ENCODE measurements at regions not wholly inside any gene's neighbourhood (a gene's known extent, or its start where the extent isn't known, plus 50 kb on each side); places are given as distances from the start of the nearest gene placed in this dataset.
"Not testable (repeated sequence)": the region's sequence is repeated elsewhere in the genome, so short reads cannot be mapped to it uniquely, and the experiment has no call there.

GRCh38 chr5:6078881-6079280, 299.5 kb downstream of the MED10 start:
- no peak overlapping the region for H3K4me3 Mint-ChIP-seq
- H3K27me3 Mint-ChIP-seq: no peaks in the 10 kb centered on the region
- H3K36me3 Mint-ChIP-seq: no peaks in the 10 kb centered on the region
- H3K9me3 Mint-ChIP-seq: peaks cover 0 to 6% of the 10 kb centered on the region in 2 donors
- H3K4me1 Mint-ChIP-seq: no peaks in the 10 kb centered on the region
- DNase-seq (no peak), ATAC-seq (replicated peaks) (no peak)
- no peak overlapping the region for H3K27ac Mint-ChIP-seq

- Mint-ChIP-seq H3K4me1 (no peaks in the 10 kb centered on the region), H3K9me3 (peaks cover 0 to 10% of the 10 kb centered on the region in 2 donors), H3K36me3 (no peaks in the 10 kb centered on the region)
Measured at GRCh38 chr5:6076341-6077239, 301.8 kb downstream of the MED10 start.

GRCh38 chr5:6072488-6072887, 305.9 kb downstream of the MED10 start:
- H3K27ac Mint-ChIP-seq; DNase-seq; H3K27me3 Mint-ChIP-seq; H3K4me1 Mint-ChIP-seq; H3K9me3 Mint-ChIP-seq; ATAC-seq (replicated peaks); H3K4me3 Mint-ChIP-seq; H3K36me3 Mint-ChIP-seq: not testable (repeated sequence)

More at GRCh38 chr5:6076341-6077239, 301.8 kb downstream of the MED10 start:
- H3K27me3 Mint-ChIP-seq: no peaks in the 10 kb centered on the region
- H3K27ac Mint-ChIP-seq: no peak overlapping the region
- DNase-seq (no peak), ATAC-seq (replicated peaks) (no peak)
- H3K4me3 Mint-ChIP-seq: no peak overlapping the region

GRCh38 chr5:6069496-6070185, 308.7 kb downstream of the MED10 start:
- Mint-ChIP-seq H3K36me3 (no peaks in the 10 kb centered on the region), H3K27me3 (no peaks in the 10 kb centered on the region), H3K4me1 (no peaks in the 10 kb centered on the region), H3K4me3 (no peak overlapping the region), H3K9me3 (peaks cover 0 to 5% of the 10 kb centered on the region in 2 donors), H3K27ac (no peak overlapping the region)
- ATAC-seq (replicated peaks): no peak
- DNase-seq: no peak

- Mint-ChIP-seq H3K27ac (no peak overlapping the region), H3K9me3 (peaks cover 0 to 2% of the 10 kb centered on the region in 2 donors), H3K4me1 (no peaks in the 10 kb centered on the region), H3K36me3 (no peaks in the 10 kb centered on the region), H3K4me3 (no peak overlapping the region), H3K27me3 (no peaks in the 10 kb centered on the region)
- ATAC-seq (replicated peaks): no peak
- DNase-seq: no peak
Measured at GRCh38 chr5:6066016-6066415, 312.3 kb downstream of the MED10 start.

GRCh38 chr5:6059137-6059800, 319.1 kb downstream of the MED10 start:
- no peaks in the 10 kb centered on the region for H3K27me3 Mint-ChIP-seq
- H3K9me3 Mint-ChIP-seq: no peaks in the 10 kb centered on the region
- no peak for ATAC-seq (replicated peaks)
- no peak overlapping the region for H3K27ac Mint-ChIP-seq
- no peaks in the 10 kb centered on the region for H3K4me1 Mint-ChIP-seq
- H3K4me3 Mint-ChIP-seq: no peak overlapping the region
- no peaks in the 10 kb centered on the region for H3K36me3 Mint-ChIP-seq
- DNase-seq: no peak

- no peaks in the 10 kb centered on the region for H3K9me3 Mint-ChIP-seq
- H3K36me3 Mint-ChIP-seq: no peaks in the 10 kb centered on the region
- no peak overlapping the region for H3K27ac Mint-ChIP-seq
- H3K27me3 Mint-ChIP-seq: no peaks in the 10 kb centered on the region
- no peak for ATAC-seq (replicated peaks)
- no peak overlapping the region for H3K4me3 Mint-ChIP-seq
- no peaks in the 10 kb centered on the region for H3K4me1 Mint-ChIP-seq
- no peak for DNase-seq
Measured at GRCh38 chr5:6058055-6058715, 320.2 kb downstream of the MED10 start.

- H3K4me3 Mint-ChIP-seq: no peak overlapping the region
- H3K9me3 Mint-ChIP-seq: peaks cover 0 to 1% of the 10 kb centered on the region in 2 donors
- H3K27ac Mint-ChIP-seq: no peak overlapping the region
- H3K36me3 Mint-ChIP-seq: no peaks in the 10 kb centered on the region
- peaks cover 4 to 5% of the 10 kb centered on the region in 2 donors for H3K27me3 Mint-ChIP-seq
- ATAC-seq (replicated peaks) (no peak), DNase-seq (no peak)
- H3K4me1 Mint-ChIP-seq: no peaks in the 10 kb centered on the region
Measured at GRCh38 chr5:6056280-6056679, 322.1 kb downstream of the MED10 start.

- no peak overlapping the region for H3K27ac Mint-ChIP-seq
- DNase-seq: no peak
- H3K9me3 Mint-ChIP-seq: peaks cover 3 to 6% of the 10 kb centered on the region in 2 donors
- no peak overlapping the region for H3K4me3 Mint-ChIP-seq
- H3K27me3 Mint-ChIP-seq: peaks cover 4 to 5% of the 10 kb centered on the region in 2 donors
- no peaks in the 10 kb centered on the region for H3K4me1 Mint-ChIP-seq
- no peak for ATAC-seq (replicated peaks)
- H3K36me3 Mint-ChIP-seq: no peaks in the 10 kb centered on the region
Measured at GRCh38 chr5:6049662-6050061, 328.7 kb downstream of the MED10 start.

- Mint-ChIP-seq H3K27me3 (peaks cover 4 to 9% of the 10 kb centered on the region in 2 donors), H3K4me1 (no peaks in the 10 kb centered on the region), H3K4me3 (no peak overlapping the region)
Measured at GRCh38 chr5:6048746-6049145, 329.6 kb downstream of the MED10 start.

GRCh38 chr5:6046296-6046967, 331.9 kb downstream of the MED10 start:
- Mint-ChIP-seq H3K4me1 (no peaks in the 10 kb centered on the region), H3K9me3 (peaks cover 2 to 6% of the 10 kb centered on the region in 2 donors), H3K27me3 (peaks cover 0 to 6% of the 10 kb centered on the region in 2 donors), H3K27ac (no peak overlapping the region), H3K36me3 (no peaks in the 10 kb centered on the region), H3K4me3 (no peak overlapping the region)
- DNase-seq (no peak), ATAC-seq (replicated peaks) (no peak)

More at GRCh38 chr5:6048746-6049145, 329.6 kb downstream of the MED10 start:
- DNase-seq: no peak
- ATAC-seq (replicated peaks): no peak
- no peak overlapping the region for H3K27ac Mint-ChIP-seq
- peaks cover 3 to 6% of the 10 kb centered on the region in 2 donors for H3K9me3 Mint-ChIP-seq
- H3K36me3 Mint-ChIP-seq: no peaks in the 10 kb centered on the region

GRCh38 chr5:6043491-6044310, 334.6 kb downstream of the MED10 start:
- H3K4me3 Mint-ChIP-seq: no peak overlapping the region
- DNase-seq (no peak), ATAC-seq (replicated peaks) (no peak)
- H3K9me3 Mint-ChIP-seq: no peaks in the 10 kb centered on the region
- no peaks in the 10 kb centered on the region for H3K4me1 Mint-ChIP-seq
- H3K27ac Mint-ChIP-seq: no peak overlapping the region
- peaks cover 0 to 6% of the 10 kb centered on the region in 2 donors for H3K27me3 Mint-ChIP-seq
- H3K36me3 Mint-ChIP-seq: no peaks in the 10 kb centered on the region

GRCh38 chr5:6041977-6042550, 336.3 kb downstream of the MED10 start:
- H3K27ac Mint-ChIP-seq: no peak overlapping the region
- no peaks in the 10 kb centered on the region for H3K4me1 Mint-ChIP-seq
- H3K9me3 Mint-ChIP-seq: no peaks in the 10 kb centered on the region
- ATAC-seq (replicated peaks) (no peak), DNase-seq (no peak)
- no peak overlapping the region for H3K4me3 Mint-ChIP-seq
- no peaks in the 10 kb centered on the region for H3K36me3 Mint-ChIP-seq
- peaks cover 0 to 6% of the 10 kb centered on the region in 2 donors for H3K27me3 Mint-ChIP-seq
